Keratinocyte (primary cell): ENCODE measurements at regions not wholly inside any gene's neighbourhood (a gene's known extent, or its start where the extent isn't known, plus 50 kb on each side); places are given as distances from the start of the nearest gene placed in this dataset.

ENCODE experiments used
- DNase-seq: peaks from one replicate; pipeline ENCODE4 v3.0.0-alpha.2; 2011; ENCODE audit warnings: low read depth, missing footprints, low spot score
- FAIRE-seq: peaks from 2 replicates; lab custom pipeline; 2011; peaks lifted over from hg19 to GRCh38; lab: Jason Lieb, UNC
- H2AFZ ChIP-seq: 2 replicates; pipeline ENCODE4 v1.6.0; 2012; ENCODE audit warnings: low read length, control low read depth, inconsistent platforms; ENCODE audit not compliant: control insufficient read depth
- H3K27ac ChIP-seq: 2 replicates; pipeline ENCODE4 v1.5.1; 2011; ENCODE audit warnings: low read length; ENCODE audit not compliant: control insufficient read depth, insufficient read depth
- H3K27me3 ChIP-seq: 3 replicates; pipeline ENCODE4 v1.6.0; 2011; ENCODE audit warnings: low read length; ENCODE audit not compliant: control insufficient read depth, insufficient read depth; ENCODE audit errors: extremely low read depth
- H3K36me3 ChIP-seq, 2 experiments: 2 replicates in 1 of 2; 3 replicates in 1 of 2; pipeline ENCODE4 v1.5.1; 2011; ENCODE audit warnings: low read length in 2 of 2, mild to moderate bottlenecking in 1 of 2; ENCODE audit not compliant: control insufficient read depth in 2 of 2, insufficient read depth in 2 of 2; ENCODE audit errors: extremely low read depth in 1 of 2
- H3K4me1 ChIP-seq: 3 replicates; pipeline ENCODE4 v1.5.1; 2011; ENCODE audit warnings: low read length; ENCODE audit not compliant: control insufficient read depth, insufficient read depth; ENCODE audit errors: extremely low read depth
- H3K4me2 ChIP-seq: 3 replicates; pipeline ENCODE4 v1.6.0; 2011; ENCODE audit warnings: low read depth, low read length; ENCODE audit not compliant: control insufficient read depth, insufficient read depth; ENCODE audit errors: extremely low read depth
- H3K4me3 ChIP-seq, 3 experiments: fragments of 200-600 bp in 1 of 3; sonication (generic) in 1 of 3; 2 replicates in 2 of 3; 3 replicates in 1 of 3; pipeline ENCODE4 v1.5.1; 2011 to 2016; ENCODE audit warnings: low read length in 3 of 3, mild to moderate bottlenecking in 3 of 3, control low read depth in 2 of 3, inconsistent platforms in 1 of 3, low read depth in 1 of 3, mixed read lengths in 1 of 3, mixed run types in 1 of 3, moderate library complexity in 1 of 3; ENCODE audit not compliant: control insufficient read depth in 2 of 3, insufficient read depth in 2 of 3; ENCODE audit errors: extremely low read depth in 1 of 3
- H3K79me2 ChIP-seq: 2 replicates; pipeline ENCODE4 v1.6.0; 2012; ENCODE audit warnings: low read length; ENCODE audit not compliant: control insufficient read depth, insufficient read depth
- H3K9ac ChIP-seq: 3 replicates; pipeline ENCODE4 v1.6.0; 2011; ENCODE audit warnings: low read length; ENCODE audit not compliant: control insufficient read depth, insufficient read depth; ENCODE audit errors: extremely low read depth
- H3K9me1 ChIP-seq: 3 replicates; pipeline ENCODE4 v1.6.0; 2011; ENCODE audit warnings: low read length; ENCODE audit not compliant: control insufficient read depth, insufficient read depth; ENCODE audit errors: extremely low read depth
- H3K9me3 ChIP-seq: 2 replicates; pipeline ENCODE4 v1.5.1; 2012; ENCODE audit warnings: low read depth, low read length; ENCODE audit not compliant: control insufficient read depth
- H4K20me1 ChIP-seq: 3 replicates; pipeline ENCODE4 v1.6.0; 2011; ENCODE audit warnings: low read length; ENCODE audit not compliant: control insufficient read depth, insufficient read depth; ENCODE audit errors: extremely low read depth
- CTCF ChIP-seq, 3 experiments: IDR thresholded peaks in 1 of 3; conservative IDR thresholded peaks in 1 of 3; optimal IDR thresholded peaks in 1 of 3; 2 replicates in 2 of 3; 3 replicates in 1 of 3; pipeline versions ENCODE3 to v1.5.1; 2011; ENCODE audit warnings: low read length in 3 of 3, mild to moderate bottlenecking in 3 of 3, moderate library complexity in 2 of 3, control low read depth in 1 of 3, inconsistent platforms in 1 of 3; ENCODE audit not compliant: insufficient read depth in 2 of 3; ENCODE audit errors: extremely low read depth in 1 of 3
- EZH2 ChIP-seq: IDR thresholded peaks from one replicate; pipeline ENCODE4 v1.6.1; 2012; ENCODE audit warnings: inconsistent platforms, mild to moderate bottlenecking, low read length, moderate library complexity
- dilution Hi-C: fragments of 300-500 bp; cut with MboI; formaldehyde crosslinking; loops from one replicate; pipeline ENCODE4 v1.7.0; 2020; ENCODE audit warnings: low sequenced_read_pairs; ENCODE audit not compliant: extremely low pct_ligation_motif_present

GRCh38 chr6:19734061-19734460 is 103.1 kb upstream of the ID4 start:
- Histone ChIP-seq H3K79me2 (no peaks in the 10 kb centered on the region), H3K36me3 (no peaks in the 10 kb centered on the region), H3K4me3 (no peak overlapping the region), H3K9me3 (no peaks in the 10 kb centered on the region), H3K4me1 (no peaks in the 10 kb centered on the region), H3K27me3 (no peaks in the 10 kb centered on the region), H2AFZ (no peak overlapping the region), H3K9me1 (no peaks in the 10 kb centered on the region), H4K20me1 (no peaks in the 10 kb centered on the region), H3K9ac (no peak overlapping the region), H3K27ac (no peak overlapping the region), H3K4me2 (no peak overlapping the region)
- no peak for TF ChIP-seq EZH2
- TF ChIP-seq CTCF (optimal IDR thresholded peaks at IDR 0.05 in 1 of 3, IDR thresholded peaks at IDR 0.05 in 1 of 3, conservative IDR thresholded peaks at IDR 0.05 in 1 of 3; ENCODE audit: extremely low read depth in 1 of 3, insufficient read depth in 2 of 3, low read length in 3 of 3), result no peak
- dilution Hi-C loops, result no loop called here
- DNase-seq (no peak), FAIRE-seq (no peak)

GRCh38 chr6:19734519-19734918 is 102.7 kb upstream of the ID4 start:
- TF ChIP-seq CTCF (optimal IDR thresholded peaks at IDR 0.05 in 1 of 3, IDR thresholded peaks at IDR 0.05 in 1 of 3, conservative IDR thresholded peaks at IDR 0.05 in 1 of 3; ENCODE audit: extremely low read depth in 1 of 3, insufficient read depth in 2 of 3, low read length in 3 of 3) (no peak), EZH2 (no peak)
- no peak overlapping the region for H3K4me2 ChIP-seq
- no peak overlapping the region for H3K27ac ChIP-seq
- FAIRE-seq (no peak), DNase-seq (no peak)
- H3K9me1 ChIP-seq, result no peaks in the 10 kb centered on the region
- H3K4me3 ChIP-seq, result no peak overlapping the region
- H4K20me1 ChIP-seq, result no peaks in the 10 kb centered on the region
- no peaks in the 10 kb centered on the region for H3K9me3 ChIP-seq
- no peak overlapping the region for H2AFZ ChIP-seq
- no peaks in the 10 kb centered on the region for H3K36me3 ChIP-seq
- no peaks in the 10 kb centered on the region for H3K4me1 ChIP-seq
- dilution Hi-C loops, result no loop called here
- H3K79me2 ChIP-seq, result no peaks in the 10 kb centered on the region
- H3K9ac ChIP-seq, result no peak overlapping the region
- H3K27me3 ChIP-seq, result no peaks in the 10 kb centered on the region
